HG03520 (cell line): ENCODE measurements at regions not wholly inside any gene's neighbourhood (a gene's known extent, or its start where the extent isn't known, plus 50 kb on each side); places are given as distances from the start of the nearest gene placed in this dataset.

Experiments used
- ATAC-seq: cut with Tn5 transposase; IDR thresholded peaks from one replicate; pipeline ENCODE4 v1.9.1; 2021; ENCODE audit warnings: mild to moderate bottlenecking, moderate library complexity; ENCODE audit not compliant: unreplicated experiment

DNA sequence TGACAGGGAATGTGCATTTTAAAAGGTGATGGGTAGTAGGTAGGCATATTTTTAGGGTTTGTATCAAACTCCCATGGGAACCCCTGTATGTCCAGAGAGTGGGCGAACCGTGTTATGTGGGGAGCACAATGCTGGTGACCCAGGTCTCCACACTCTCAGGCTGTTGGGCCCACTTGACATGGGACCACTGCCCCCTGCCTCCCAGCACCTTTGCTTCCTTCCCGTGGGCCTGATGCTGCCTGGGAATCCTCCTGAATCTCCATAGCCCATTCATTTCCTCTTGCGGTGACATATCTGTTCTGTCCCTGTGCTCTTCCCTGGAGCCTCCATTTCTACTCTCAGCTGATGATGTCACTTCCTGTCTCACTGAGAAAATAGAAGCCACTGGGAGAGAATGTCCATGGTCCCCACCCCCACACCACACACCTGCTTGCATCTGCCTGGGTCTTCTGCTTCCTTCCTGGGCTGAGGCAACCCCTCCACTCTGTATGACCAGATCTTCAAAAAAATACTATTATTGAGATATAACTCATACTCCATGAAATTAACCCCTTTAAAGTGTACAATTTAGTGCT lies 55.8 kb upstream of the THY1 start:
- no peak for ATAC-seq

DNA sequence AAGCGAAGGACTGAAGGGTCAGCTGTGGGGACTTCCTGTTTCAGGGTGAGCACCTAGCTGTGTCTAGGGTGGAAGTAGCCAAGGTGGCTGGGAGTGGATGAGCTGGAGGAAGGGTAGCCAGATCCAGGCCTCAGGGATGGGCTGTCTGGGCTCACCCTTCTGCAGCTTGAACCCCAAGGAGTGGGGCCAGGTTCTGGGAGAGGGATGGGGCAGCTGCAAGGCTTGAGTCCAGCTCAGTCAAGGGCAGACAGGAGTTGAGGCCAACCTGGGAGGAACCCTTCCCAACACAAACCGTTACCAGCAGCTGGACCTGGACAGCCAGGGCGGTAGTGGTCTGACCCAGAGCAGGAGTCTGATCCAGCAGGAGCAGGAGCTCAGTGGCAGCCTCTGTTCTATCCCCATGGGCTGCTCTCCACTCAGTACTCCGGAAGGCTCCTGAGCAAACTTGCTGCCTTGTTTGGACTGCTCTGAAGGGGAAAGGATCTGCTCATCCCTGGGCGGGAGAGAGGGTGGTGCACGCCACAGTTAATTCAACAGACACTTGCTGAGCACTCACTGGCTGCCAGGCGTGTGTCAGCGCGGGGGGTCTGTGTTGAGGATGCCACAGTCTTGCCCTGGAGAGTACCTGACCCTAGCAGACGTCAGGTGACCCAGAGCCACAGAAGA lies 53.8 kb upstream of the THY1 start:
- no peak for ATAC-seq

DNA sequence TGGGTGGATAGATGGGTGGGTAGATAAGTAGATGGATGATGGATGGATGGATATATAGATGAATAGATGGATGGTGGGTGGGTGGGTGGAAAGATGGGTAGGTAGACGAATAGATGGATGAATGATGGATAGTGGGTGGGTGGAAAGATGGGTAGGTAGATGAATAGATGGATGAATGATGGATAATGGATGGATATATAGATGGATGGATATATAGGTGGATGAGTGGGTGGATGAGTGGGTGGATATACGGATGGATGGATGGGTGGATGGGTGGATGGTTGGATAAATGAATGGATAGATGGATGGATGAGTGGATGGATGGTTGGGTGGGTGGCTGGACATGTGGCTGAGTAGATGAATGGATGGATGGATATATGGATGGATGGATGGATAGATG lies 53.1 kb upstream of the THY1 start:
- no peak for ATAC-seq

DNA sequence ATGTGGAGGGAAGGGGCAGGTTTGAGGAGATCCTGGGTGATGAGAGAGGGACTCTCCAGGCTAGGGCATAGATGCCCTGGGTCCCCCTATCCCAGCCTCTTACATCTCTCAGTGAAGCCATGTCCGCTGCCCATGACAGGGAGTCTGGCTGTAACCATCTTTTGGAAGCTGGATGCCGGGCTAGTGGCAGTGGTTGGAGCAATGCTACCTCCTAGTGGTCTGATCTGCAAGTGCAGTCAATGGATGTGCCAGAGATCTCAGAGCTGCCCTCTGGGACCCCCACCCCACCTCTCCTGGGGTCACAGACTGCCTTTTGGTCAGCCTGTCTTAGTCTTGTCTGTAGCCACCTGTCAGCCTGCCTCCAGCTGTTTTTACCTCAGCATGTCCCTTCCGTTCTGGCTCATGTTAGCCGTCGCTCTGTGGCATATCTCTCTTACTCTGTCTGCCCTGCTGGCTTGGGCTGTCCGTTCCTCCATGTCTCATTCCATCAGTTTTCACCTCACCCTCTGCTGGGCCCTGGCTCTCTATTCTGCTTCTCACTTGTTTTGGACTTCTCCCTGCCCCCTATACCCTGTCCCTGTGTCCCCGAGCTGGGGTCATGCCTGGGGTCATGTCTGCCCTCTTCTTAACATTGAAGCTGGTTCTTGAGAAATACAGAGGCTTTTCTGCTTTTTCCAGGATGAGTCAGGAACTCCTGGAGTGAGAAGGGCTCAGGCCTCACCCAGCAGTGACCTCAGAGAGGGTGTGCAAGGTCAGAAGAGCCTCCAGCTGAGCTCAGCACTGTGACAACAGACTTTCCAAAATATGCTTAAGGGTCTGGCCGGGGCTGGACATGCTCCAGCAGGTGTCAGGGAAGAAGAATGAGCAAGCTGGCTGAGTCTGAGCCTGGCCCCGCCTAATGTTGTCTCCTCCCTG lies 52.0 kb upstream of the THY1 start:
- ATAC-seq: no peak

DNA sequence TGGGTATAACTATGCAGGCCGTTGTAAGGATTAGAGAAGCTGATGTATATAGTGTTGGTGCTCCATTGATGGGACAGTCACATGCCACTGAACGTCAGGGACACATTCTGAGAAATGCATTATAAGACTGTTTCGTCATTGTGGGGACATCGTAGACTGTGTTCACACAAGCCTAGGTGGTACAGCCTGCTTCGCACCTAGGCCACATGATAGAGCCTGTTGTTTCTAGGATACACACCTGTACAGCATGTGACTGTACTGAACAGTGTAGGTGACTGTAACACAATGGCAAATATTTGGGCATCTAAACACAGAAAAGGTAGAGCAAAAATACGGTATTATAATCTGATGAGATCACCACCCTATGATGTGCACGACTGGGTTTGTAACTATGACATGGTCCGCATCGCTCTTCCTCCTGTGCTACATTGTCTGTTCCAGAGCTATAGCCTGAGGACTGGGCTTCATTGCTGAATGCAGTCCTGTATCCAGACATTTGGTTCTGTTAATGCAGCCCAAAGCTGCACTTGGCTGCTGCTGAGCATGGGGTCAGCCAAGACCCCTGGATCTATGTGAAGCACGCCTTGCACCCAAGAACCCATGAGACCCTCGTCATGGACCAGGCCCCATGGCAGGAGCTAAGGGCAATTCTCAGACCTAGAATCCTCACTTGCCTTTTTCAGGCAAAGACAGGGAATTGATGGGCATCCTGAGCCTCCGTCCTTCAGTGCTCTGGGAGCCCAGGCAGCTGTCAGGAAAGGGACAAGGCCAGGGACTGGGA lies 51.1 kb upstream of the THY1 start:
- ATAC-seq: no peak

DNA sequence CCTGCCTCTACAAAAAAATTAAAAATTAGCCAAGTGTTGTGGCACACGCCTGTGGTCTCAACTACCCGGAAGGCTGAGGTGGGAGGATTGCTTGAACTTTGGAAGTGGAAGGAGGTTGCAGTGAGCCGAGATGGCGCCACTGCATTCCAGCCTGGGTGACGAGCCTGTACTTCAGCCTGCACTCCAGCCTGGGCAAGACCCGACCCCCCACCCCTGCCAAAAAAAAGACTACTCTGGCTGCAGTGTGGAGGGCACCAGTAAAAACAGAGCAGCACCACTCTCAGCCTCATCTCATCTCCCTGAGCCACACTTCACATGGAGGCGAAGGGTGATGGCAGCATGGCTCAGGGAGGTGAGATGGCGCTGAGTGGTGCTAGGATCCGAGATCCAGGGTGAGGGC lies 50.3 kb upstream of the THY1 start:
- no peak for ATAC-seq

DNA sequence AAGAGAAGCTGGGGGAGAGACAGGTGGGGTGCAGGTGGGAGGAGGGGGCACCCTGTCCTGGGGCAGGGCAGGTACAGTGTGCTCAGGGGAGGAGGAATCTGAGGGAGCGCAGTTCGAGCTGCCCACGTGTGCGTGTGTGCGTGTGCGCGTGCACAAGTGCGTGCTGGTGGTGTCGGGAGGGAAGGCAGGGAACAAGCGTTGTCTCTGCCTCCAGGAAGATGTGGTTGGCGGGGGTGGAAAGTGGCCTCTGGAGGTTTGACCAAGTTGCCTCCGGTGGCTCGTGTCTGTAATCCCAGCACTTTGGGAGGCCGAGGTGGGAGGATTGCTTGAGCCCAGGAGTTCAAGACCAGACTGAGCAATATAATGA lies 49.9 kb upstream of the THY1 start:
- ATAC-seq: no peak
